Activated CD8-positive, alpha-beta T cell treated with anti-CD3 and anti-CD28 coated beads, Interleukin-2, amount 10 ng/mL, durations not matched to agents 7 days and 5 days (primary cell): ENCODE measurements at regions not wholly inside any gene's neighbourhood (a gene's known extent, or its start where the extent isn't known, plus 50 kb on each side); places are given as distances from the start of the nearest gene placed in this dataset.

ENCODE experiments used
- ATAC-seq: fragments of 150-1000 bp; cut with Tn5 transposase; one replicate; pipeline ENCODE4 v1.10.0; 2021; ENCODE audit warnings: moderate library complexity
- CTCF ChIA-PET: fragments of 350-600 bp; sonication (Branson Sonifier 250); formaldehyde crosslinking; loops from one replicate; lab custom pipeline; 2021; ENCODE audit warnings: antibody characterized with exemption; lab: Charles Lee
- POLR2A ChIA-PET: fragments of 350-600 bp; sonication (Branson Sonifier 250); formaldehyde crosslinking; loops from one replicate; lab custom pipeline; 2021; ENCODE audit warnings: antibody characterized with exemption; lab: Charles Lee
- DNase-seq: peaks from one replicate; pipeline ENCODE4 v3.0.0-alpha.2; 2020
- H3K27ac Mint-ChIP-seq: one replicate; pipeline ENCODE4 v1.8.0; 2021; ENCODE audit warnings: mild to moderate bottlenecking, mixed read lengths
- H3K27me3 Mint-ChIP-seq: one replicate; pipeline ENCODE4 v1.8.0; 2021; ENCODE audit warnings: low read depth, mixed read lengths
- H3K36me3 Mint-ChIP-seq: one replicate; pipeline ENCODE4 v1.8.0; 2021; ENCODE audit warnings: low read depth, mixed read lengths
- H3K4me1 Mint-ChIP-seq: one replicate; pipeline ENCODE4 v1.8.0; 2021; ENCODE audit warnings: low read depth, mixed read lengths
- H3K4me3 Mint-ChIP-seq: one replicate; pipeline ENCODE4 v1.8.0; 2021; ENCODE audit warnings: mild to moderate bottlenecking, mixed read lengths
- H3K9me3 Mint-ChIP-seq: one replicate; pipeline ENCODE4 v1.8.0; 2022; ENCODE audit warnings: mixed read lengths; ENCODE audit not compliant: insufficient read depth

- ChIA-PET POLR2A (interaction anchor here (0.6 kb wide), 1 partner anchor 718 kb away, joined by 3 read pairs; no protein-coding TSS in a partner anchor), CTCF (no interaction called here)
- H3K4me1 Mint-ChIP-seq = no peaks in the 10 kb centered on the region
- DNase-seq (no peak), ATAC-seq (no peak)
- no peaks in the 10 kb centered on the region for H3K36me3 Mint-ChIP-seq
- no peaks in the 10 kb centered on the region for H3K9me3 Mint-ChIP-seq
- H3K27ac Mint-ChIP-seq = no peak overlapping the region
- no peak overlapping the region for H3K4me3 Mint-ChIP-seq
- H3K27me3 Mint-ChIP-seq = no peaks in the 10 kb centered on the region
These were observed 149.5 kb downstream of the ZBTB18 start for GRCh38 chr1:244200596-244200995.

- Mint-ChIP-seq H3K9me3 (no peaks in the 10 kb centered on the region), H3K36me3 (no peaks in the 10 kb centered on the region), H3K4me1 (no peaks in the 10 kb centered on the region), H3K27ac (no peak overlapping the region), H3K4me3 (no peak overlapping the region), H3K27me3 (peaks cover 2% of the 10 kb centered on the region)
- no peak for ATAC-seq
- ChIA-PET CTCF (no interaction called here), POLR2A (no interaction called here)
- no peak for DNase-seq
These were observed 150.7 kb downstream of the ZBTB18 start for GRCh38 chr1:244201750-244202149.

GRCh38 chr1:244204004-244204403, 152.9 kb downstream of the ZBTB18 start:
- DNase-seq = no peak
- CTCF ChIA-PET = no interaction called here
- ATAC-seq = no peak

GRCh38 chr1:244205171-244205570, 154.1 kb downstream of the ZBTB18 start:
- H3K27me3 Mint-ChIP-seq = peaks cover 4% of the 10 kb centered on the region
- H3K36me3 Mint-ChIP-seq = no peaks in the 10 kb centered on the region
- CTCF ChIA-PET = no interaction called here
- no peaks in the 10 kb centered on the region for H3K9me3 Mint-ChIP-seq
- ATAC-seq = no peak
- H3K27ac Mint-ChIP-seq = no peak overlapping the region
- H3K4me3 Mint-ChIP-seq = no peak overlapping the region
- no peak for DNase-seq
- H3K4me1 Mint-ChIP-seq = no peaks in the 10 kb centered on the region
- POLR2A ChIA-PET = no interaction called here

More at GRCh38 chr1:244204004-244204403, 152.9 kb downstream of the ZBTB18 start:
- no peak overlapping the region for H3K27ac Mint-ChIP-seq
- H3K27me3 Mint-ChIP-seq = peaks cover 4% of the 10 kb centered on the region
- H3K36me3 Mint-ChIP-seq = no peaks in the 10 kb centered on the region
- H3K9me3 Mint-ChIP-seq = no peaks in the 10 kb centered on the region
- H3K4me1 Mint-ChIP-seq = no peaks in the 10 kb centered on the region
- POLR2A ChIA-PET = no interaction called here
- no peak overlapping the region for H3K4me3 Mint-ChIP-seq

- POLR2A ChIA-PET = no interaction called here
- no peak for ATAC-seq
These were observed 154.8 kb downstream of the ZBTB18 start for GRCh38 chr1:244205906-244206305.

GRCh38 chr1:244207042-244207934, 156.2 kb downstream of the ZBTB18 start:
- no peaks in the 10 kb centered on the region for H3K4me1 Mint-ChIP-seq
- H3K9me3 Mint-ChIP-seq = no peaks in the 10 kb centered on the region
- H3K27me3 Mint-ChIP-seq = peaks cover 4% of the 10 kb centered on the region
- DNase-seq = no peak
- no peak overlapping the region for H3K27ac Mint-ChIP-seq
- CTCF ChIA-PET = interaction anchor here (0.7 kb wide), 1 partner anchor 788 kb away, joined by 3 read pairs; no protein-coding TSS in a partner anchor
- POLR2A ChIA-PET = no interaction called here
- no peaks in the 10 kb centered on the region for H3K36me3 Mint-ChIP-seq
- no peak for ATAC-seq
- H3K4me3 Mint-ChIP-seq = no peak overlapping the region

More at GRCh38 chr1:244205906-244206305, 154.8 kb downstream of the ZBTB18 start:
- H3K36me3 Mint-ChIP-seq = no peaks in the 10 kb centered on the region
- no peak overlapping the region for H3K27ac Mint-ChIP-seq
- H3K27me3 Mint-ChIP-seq = peaks cover 4% of the 10 kb centered on the region
- H3K9me3 Mint-ChIP-seq = no peaks in the 10 kb centered on the region
- DNase-seq = no peak
- H3K4me3 Mint-ChIP-seq = no peak overlapping the region
- H3K4me1 Mint-ChIP-seq = no peaks in the 10 kb centered on the region
- CTCF ChIA-PET = no interaction called here

- Mint-ChIP-seq H3K27ac (no peak overlapping the region), H3K36me3 (no peaks in the 10 kb centered on the region), H3K9me3 (no peaks in the 10 kb centered on the region), H3K4me1 (no peaks in the 10 kb centered on the region), H3K27me3 (peaks cover 4% of the 10 kb centered on the region), H3K4me3 (no peak overlapping the region)
- ChIA-PET POLR2A (no interaction called here), CTCF (no interaction called here)
- no peak for ATAC-seq
- no peak for DNase-seq
These were observed 156.8 kb downstream of the ZBTB18 start for GRCh38 chr1:244207935-244208244.

- no peak for DNase-seq
- H3K27me3 Mint-ChIP-seq = peaks cover 4% of the 10 kb centered on the region
- no peaks in the 10 kb centered on the region for H3K36me3 Mint-ChIP-seq
- ATAC-seq = no peak
- ChIA-PET POLR2A (no interaction called here), CTCF (no interaction called here)
- H3K4me1 Mint-ChIP-seq = no peaks in the 10 kb centered on the region
- no peaks in the 10 kb centered on the region for H3K9me3 Mint-ChIP-seq
- H3K4me3 Mint-ChIP-seq = no peak overlapping the region
- H3K27ac Mint-ChIP-seq = no peak overlapping the region
These were observed 158.9 kb downstream of the ZBTB18 start for GRCh38 chr1:244209955-244210354.

GRCh38 chr1:244210884-244211558, 159.9 kb downstream of the ZBTB18 start:
- H3K9me3 Mint-ChIP-seq = no peaks in the 10 kb centered on the region
- peaks cover 4% of the 10 kb centered on the region for H3K27me3 Mint-ChIP-seq
- no peaks in the 10 kb centered on the region for H3K36me3 Mint-ChIP-seq
- DNase-seq = no peak
- no peak overlapping the region for H3K27ac Mint-ChIP-seq
- H3K4me1 Mint-ChIP-seq = no peaks in the 10 kb centered on the region
- ATAC-seq = no peak
- ChIA-PET POLR2A (no interaction called here), CTCF (no interaction called here)
- H3K4me3 Mint-ChIP-seq = no peak overlapping the region

DNA sequence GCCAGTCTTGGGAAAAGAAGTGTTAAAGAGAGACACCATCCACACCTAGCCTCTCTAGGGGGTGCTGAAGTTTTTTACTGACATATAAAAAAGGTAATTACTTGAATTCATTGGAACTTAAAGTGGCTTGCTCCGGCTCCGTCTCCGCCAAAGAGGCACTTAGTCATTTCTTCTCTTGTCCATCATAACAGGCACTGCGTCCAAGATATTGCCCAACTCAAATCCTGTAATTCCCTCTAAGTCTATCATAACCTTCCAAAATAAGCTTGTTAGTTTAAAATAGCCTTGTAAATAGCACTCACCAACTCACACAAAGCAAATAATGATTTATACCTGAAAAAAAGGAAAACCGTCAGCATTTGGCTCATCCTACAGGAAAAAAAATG, 160.5 kb downstream of the ZBTB18 start:
- Mint-ChIP-seq H3K4me3 (no peak overlapping the region), H3K4me1 (no peaks in the 10 kb centered on the region), H3K36me3 (no peaks in the 10 kb centered on the region), H3K9me3 (no peaks in the 10 kb centered on the region), H3K27me3 (peaks cover 2% of the 10 kb centered on the region), H3K27ac (no peak overlapping the region)
- POLR2A ChIA-PET = no interaction called here
- ATAC-seq = no peak
- CTCF ChIA-PET = no interaction called here
- DNase-seq = no peak

DNA sequence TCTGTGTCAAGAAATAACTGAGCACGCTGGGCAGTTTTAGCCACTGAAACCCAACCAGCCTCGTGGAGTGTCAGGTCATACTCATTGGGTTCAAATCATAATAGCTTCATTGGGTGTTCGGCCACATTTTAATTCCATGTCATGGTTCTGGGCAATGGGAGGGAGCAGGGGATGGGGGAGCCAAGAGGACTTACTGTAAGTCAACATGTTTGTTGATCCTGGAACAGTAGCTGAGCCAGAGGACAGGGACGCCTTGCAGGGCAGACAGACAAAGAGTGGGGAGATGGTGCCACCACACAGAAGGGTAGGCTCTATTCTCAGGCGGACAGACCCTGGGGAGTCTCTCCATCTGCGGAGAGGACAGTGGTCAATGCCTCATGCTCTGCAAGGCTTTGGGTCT, 161.1 kb downstream of the ZBTB18 start:
- DNase-seq (no peak), ATAC-seq (no peak)
- POLR2A ChIA-PET = no interaction called here
- Mint-ChIP-seq H3K27ac (no peak overlapping the region), H3K4me3 (no peak overlapping the region), H3K36me3 (no peaks in the 10 kb centered on the region), H3K4me1 (no peaks in the 10 kb centered on the region), H3K9me3 (no peaks in the 10 kb centered on the region), H3K27me3 (no peaks in the 10 kb centered on the region)
- CTCF ChIA-PET = interaction anchor here (1.8 kb wide), 1 partner anchor 17 kb away, joined by 3 read pairs; no protein-coding TSS in a partner anchor

DNA sequence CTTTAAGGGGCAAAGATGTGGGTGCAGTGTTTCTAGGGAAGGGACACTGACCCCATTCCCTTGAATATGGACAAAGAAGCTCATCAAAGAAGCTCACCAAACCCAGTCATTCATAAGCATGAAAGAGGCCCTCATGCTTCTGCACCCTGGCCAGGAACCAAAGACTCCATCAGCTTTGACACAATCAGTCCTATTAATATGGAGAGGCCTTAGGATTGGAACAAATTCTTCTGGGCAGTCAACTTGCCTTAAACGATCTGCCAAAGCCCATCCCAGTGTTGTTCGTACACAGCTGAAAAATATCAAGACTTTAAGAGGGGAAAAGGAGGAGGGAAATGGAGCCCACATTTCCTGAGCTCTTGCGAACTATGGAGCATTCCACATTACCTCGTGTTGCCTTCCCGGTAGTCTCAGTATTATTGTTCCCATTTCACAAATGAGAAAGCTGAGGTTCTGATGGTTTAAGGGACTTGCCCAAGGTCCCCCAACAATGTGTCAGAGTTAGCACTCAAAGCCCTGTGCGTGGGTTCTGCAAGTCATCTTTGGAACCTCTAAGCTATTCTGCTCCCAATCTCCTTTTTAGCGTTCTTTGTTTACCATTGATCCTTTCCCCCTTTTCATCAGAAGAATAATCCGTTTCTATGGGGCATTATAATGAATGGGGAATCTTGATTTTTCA, 161.9 kb downstream of the ZBTB18 start:
- Mint-ChIP-seq H3K27me3 (no peaks in the 10 kb centered on the region), H3K9me3 (no peaks in the 10 kb centered on the region), H3K4me1 (no peaks in the 10 kb centered on the region), H3K27ac (no peak overlapping the region), H3K4me3 (no peak overlapping the region), H3K36me3 (no peaks in the 10 kb centered on the region)
- no peak for DNase-seq
- ChIA-PET POLR2A (no interaction called here), CTCF (interaction anchor here (1.8 kb wide), 1 partner anchor 17 kb away, joined by 3 read pairs; no protein-coding TSS in a partner anchor)
- no peak for ATAC-seq
